Ovary (tissue), 3 donors: ENCODE measurements at regions not wholly inside any gene's neighbourhood (a gene's known extent, or its start where the extent isn't known, plus 50 kb on each side); places are given as distances from the start of the nearest gene placed in this dataset.

Experiments
- EP300 ChIP-seq: sonication (generic); formaldehyde crosslinking; IDR thresholded peaks from one replicate; pipeline ENCODE4 v1.6.1; 2017; ENCODE audit warnings: antibody characterized with exemption
- POLR2A ChIP-seq: fragments of 450-650 bp; IDR thresholded peaks from one replicate; pipeline ENCODE4 v1.6.1; 2017; ENCODE audit warnings: antibody characterized with exemption, mild to moderate bottlenecking, moderate library complexity
- TF ChIP-seq, protein P1 (sequence below), 3 donors: fragments of 450-650 bp in 2 of 3; fragments of 200-600 bp in 1 of 3; IDR thresholded peaks; one replicate each; pipeline versions ENCODE4 v1.5.1 to v1.8.0; 2016 to 2022; ENCODE audit warnings: antibody characterized with exemption in 3 of 3, mild to moderate bottlenecking in 1 of 3
- donor health status: DM: no; HTN: no; CAD: no.

GRCh38 chr3:117752984-117753717 lies 1043.6 kb downstream of the TUSC7 start:
- TF ChIP-seq, protein P1, sequence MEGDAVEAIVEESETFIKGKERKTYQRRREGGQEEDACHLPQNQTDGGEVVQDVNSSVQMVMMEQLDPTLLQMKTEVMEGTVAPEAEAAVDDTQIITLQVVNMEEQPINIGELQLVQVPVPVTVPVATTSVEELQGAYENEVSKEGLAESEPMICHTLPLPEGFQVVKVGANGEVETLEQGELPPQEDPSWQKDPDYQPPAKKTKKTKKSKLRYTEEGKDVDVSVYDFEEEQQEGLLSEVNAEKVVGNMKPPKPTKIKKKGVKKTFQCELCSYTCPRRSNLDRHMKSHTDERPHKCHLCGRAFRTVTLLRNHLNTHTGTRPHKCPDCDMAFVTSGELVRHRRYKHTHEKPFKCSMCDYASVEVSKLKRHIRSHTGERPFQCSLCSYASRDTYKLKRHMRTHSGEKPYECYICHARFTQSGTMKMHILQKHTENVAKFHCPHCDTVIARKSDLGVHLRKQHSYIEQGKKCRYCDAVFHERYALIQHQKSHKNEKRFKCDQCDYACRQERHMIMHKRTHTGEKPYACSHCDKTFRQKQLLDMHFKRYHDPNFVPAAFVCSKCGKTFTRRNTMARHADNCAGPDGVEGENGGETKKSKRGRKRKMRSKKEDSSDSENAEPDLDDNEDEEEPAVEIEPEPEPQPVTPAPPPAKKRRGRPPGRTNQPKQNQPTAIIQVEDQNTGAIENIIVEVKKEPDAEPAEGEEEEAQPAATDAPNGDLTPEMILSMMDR (IDR thresholded peaks at IDR 0.05) = no peak
- TF ChIP-seq EP300 (no peak), POLR2A (no peak)
